ENCODE measurements at regions not wholly inside any gene's neighbourhood (a gene's known extent, or its start where the extent isn't known, plus 50 kb on each side); places are given as distances from the start of the nearest gene placed in this dataset.

DNA sequence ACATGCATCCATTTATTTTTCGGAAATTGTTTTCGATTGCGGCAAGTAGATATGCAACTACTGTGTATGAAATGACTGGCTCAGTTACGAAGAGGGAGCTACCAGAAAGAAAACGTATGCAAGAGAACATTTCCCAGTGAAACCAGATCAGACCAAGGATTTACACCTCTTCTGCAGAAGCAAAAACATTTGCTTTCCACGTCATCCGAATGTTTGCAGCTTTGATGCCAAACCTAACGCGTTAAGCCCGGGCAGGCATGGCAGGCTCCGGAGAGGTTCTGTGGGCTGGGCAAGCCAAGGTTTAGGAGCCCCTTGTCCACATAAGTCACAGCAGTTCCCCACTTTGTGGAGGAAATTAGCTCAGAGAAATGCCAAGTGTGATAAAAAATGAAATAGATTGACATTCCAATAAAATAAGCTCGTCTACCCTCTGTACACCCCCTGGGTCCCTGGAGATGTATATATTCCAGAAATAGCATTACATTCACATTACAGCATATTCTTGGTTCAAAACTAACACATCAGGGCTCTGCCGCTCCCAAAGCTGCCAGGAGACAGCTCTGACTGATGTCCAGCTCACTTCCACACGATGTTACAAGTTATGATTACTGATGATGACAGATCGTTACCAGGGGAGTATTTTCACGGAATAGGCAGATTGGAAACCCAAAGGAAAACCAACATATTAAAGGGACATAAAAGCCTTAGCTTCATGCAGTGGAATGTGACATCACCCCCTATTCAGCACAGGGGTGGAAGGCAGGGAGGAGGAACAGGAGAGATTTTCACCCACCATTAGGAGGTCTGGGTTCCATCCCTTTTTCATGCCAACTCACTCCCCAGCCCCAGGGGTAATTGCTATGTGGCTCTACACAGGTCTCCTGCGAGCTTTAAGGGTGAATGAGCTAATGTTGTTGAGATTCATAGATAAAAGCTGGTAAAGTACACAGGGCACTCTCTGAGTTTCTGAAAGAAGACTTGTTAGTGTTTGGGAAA, 81.5 kb downstream of the LYZL1 start (continued):
- TF ChIP-seq SALL2 (tag by site-specific recombination; IDR thresholded peaks at IDR 0.05; ENCODE audit: borderline replicate concordance) (no peak), ZNF221 (tag by site-specific recombination; IDR thresholded peaks at IDR 0.05; ENCODE audit: borderline replicate concordance) (no peak), ZNF169 (tag by site-specific recombination; IDR thresholded peaks at IDR 0.05) (no peak), FEZF1 (tag by site-specific recombination; IDR thresholded peaks at IDR 0.05) (peak; percentile 15; the same call in 1 of the 2 replicates), GLI4 (tag by site-specific recombination; IDR thresholded peaks at IDR 0.05) (no peak), KLF8 (tag by site-specific recombination; IDR thresholded peaks at IDR 0.05) (no peak), YY2 (tag by site-specific recombination; IDR thresholded peaks at IDR 0.05) (no peak), EGR2 (tag by site-specific recombination; IDR thresholded peaks at IDR 0.05; ENCODE audit: low read depth) (no peak), ZNF623 (tag by site-specific recombination; IDR thresholded peaks at IDR 0.05) (no peak), ZNF416 (tag by site-specific recombination; IDR thresholded peaks at IDR 0.05) (no peak), ZNF558 (tag by site-specific recombination; IDR thresholded peaks at IDR 0.05) (no peak), ZNF610 (tag by site-specific recombination; IDR thresholded peaks at IDR 0.05; ENCODE audit: borderline replicate concordance) (0 out of 2 replicates have a peak, but pooled peaks have one; percentile 79), ZFP69B (tag by site-specific recombination; IDR thresholded peaks at IDR 0.05) (no peak), ZNF140 (tag by site-specific recombination; IDR thresholded peaks at IDR 0.05) (no peak), ZNF214 (tag by site-specific recombination; IDR thresholded peaks at IDR 0.05; ENCODE audit: borderline replicate concordance) (0 out of 2 replicates have a peak, but pooled peaks have one; percentile 8), ZNF776 (tag by site-specific recombination; IDR thresholded peaks at IDR 0.05; ENCODE audit: borderline replicate concordance) (no peak), ZNF2 (tag by site-specific recombination; IDR thresholded peaks at IDR 0.05) (0 out of 2 replicates have a peak, but pooled peaks have one; percentile 29), KLF10 (tag by site-specific recombination; IDR thresholded peaks at IDR 0.05) (no peak), ZBTB48 (tag by site-specific recombination; IDR thresholded peaks at IDR 0.05) (peak; percentile 97), ZBTB17 (tag by site-specific recombination; IDR thresholded peaks at IDR 0.05) (peak; percentile 84), SP7 (tag by site-specific recombination; IDR thresholded peaks at IDR 0.05) (peak; percentile 99), ZNF664 (tag by site-specific recombination; IDR thresholded peaks at IDR 0.05) (no peak), ZNF677 (tag by site-specific recombination; IDR thresholded peaks at IDR 0.05) (no peak), ZNF629 (tag by site-specific recombination; IDR thresholded peaks at IDR 0.05) (peak; percentile 55; the same call in 1 of the 2 replicates), RBAK (tag by site-specific recombination; IDR thresholded peaks at IDR 0.05) (no peak)
- TF ChIP-seq, protein P1, sequence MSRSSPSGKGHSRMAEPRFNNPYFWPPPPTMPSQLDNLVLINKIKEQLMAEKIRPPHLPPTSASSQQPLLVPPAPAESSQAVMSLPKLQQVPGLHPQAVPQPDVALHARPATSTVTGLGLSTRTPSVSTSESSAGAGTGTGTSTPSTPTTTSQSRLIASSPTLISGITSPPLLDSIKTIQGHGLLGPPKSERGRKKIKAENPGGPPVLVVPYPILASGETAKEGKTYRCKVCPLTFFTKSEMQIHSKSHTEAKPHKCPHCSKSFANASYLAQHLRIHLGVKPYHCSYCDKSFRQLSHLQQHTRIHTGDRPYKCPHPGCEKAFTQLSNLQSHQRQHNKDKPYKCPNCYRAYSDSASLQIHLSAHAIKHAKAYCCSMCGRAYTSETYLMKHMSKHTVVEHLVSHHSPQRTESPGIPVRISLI (tag by site-specific recombination; IDR thresholded peaks at IDR 0.05) = no peak
- TF ChIP-seq, protein P2, sequence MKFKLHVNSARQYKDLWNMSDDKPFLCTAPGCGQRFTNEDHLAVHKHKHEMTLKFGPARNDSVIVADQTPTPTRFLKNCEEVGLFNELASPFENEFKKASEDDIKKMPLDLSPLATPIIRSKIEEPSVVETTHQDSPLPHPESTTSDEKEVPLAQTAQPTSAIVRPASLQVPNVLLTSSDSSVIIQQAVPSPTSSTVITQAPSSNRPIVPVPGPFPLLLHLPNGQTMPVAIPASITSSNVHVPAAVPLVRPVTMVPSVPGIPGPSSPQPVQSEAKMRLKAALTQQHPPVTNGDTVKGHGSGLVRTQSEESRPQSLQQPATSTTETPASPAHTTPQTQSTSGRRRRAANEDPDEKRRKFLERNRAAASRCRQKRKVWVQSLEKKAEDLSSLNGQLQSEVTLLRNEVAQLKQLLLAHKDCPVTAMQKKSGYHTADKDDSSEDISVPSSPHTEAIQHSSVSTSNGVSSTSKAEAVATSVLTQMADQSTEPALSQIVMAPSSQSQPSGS (tag by site-specific recombination; IDR thresholded peaks at IDR 0.05; ENCODE audit: low read depth) = peak; percentile 82
- TF ChIP-seq, protein P3, sequence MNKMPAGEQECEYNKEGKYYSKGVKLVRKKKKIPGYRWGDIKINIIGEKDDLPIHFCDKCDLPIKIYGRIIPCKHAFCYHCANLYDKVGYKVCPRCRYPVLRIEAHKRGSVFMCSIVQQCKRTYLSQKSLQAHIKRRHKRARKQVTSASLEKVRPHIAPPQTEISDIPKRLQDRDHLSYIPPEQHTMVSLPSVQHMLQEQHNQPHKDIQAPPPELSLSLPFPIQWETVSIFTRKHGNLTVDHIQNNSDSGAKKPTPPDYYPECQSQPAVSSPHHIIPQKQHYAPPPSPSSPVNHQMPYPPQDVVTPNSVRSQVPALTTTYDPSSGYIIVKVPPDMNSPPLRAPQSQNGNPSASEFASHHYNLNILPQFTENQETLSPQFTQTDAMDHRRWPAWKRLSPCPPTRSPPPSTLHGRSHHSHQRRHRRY (tag by site-specific recombination; IDR thresholded peaks at IDR 0.05) = no peak
- TF ChIP-seq, protein P4, sequence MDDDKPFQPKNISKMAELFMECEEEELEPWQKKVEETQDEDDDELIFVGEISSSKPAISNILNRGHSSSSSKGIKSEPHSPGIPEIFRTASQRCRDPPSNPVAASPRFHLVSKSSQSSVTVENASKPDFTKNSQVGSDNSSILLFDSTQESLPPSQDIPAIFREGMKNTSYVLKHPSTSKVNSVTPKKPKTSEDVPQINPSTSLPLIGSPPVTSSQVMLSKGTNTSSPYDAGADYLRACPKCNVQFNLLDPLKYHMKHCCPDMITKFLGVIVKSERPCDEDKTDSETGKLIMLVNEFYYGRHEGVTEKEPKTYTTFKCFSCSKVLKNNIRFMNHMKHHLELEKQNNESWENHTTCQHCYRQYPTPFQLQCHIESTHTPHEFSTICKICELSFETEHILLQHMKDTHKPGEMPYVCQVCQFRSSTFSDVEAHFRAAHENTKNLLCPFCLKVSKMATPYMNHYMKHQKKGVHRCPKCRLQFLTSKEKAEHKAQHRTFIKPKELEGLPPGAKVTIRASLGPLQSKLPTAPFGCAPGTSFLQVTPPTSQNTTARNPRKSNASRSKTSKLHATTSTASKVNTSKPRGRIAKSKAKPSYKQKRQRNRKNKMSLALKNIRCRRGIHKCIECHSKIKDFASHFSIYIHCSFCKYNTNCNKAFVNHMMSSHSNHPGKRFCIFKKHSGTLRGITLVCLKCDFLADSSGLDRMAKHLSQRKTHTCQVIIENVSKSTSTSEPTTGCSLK (tag by site-specific recombination; IDR thresholded peaks at IDR 0.05) = no peak
- TF ChIP-seq, protein P5, sequence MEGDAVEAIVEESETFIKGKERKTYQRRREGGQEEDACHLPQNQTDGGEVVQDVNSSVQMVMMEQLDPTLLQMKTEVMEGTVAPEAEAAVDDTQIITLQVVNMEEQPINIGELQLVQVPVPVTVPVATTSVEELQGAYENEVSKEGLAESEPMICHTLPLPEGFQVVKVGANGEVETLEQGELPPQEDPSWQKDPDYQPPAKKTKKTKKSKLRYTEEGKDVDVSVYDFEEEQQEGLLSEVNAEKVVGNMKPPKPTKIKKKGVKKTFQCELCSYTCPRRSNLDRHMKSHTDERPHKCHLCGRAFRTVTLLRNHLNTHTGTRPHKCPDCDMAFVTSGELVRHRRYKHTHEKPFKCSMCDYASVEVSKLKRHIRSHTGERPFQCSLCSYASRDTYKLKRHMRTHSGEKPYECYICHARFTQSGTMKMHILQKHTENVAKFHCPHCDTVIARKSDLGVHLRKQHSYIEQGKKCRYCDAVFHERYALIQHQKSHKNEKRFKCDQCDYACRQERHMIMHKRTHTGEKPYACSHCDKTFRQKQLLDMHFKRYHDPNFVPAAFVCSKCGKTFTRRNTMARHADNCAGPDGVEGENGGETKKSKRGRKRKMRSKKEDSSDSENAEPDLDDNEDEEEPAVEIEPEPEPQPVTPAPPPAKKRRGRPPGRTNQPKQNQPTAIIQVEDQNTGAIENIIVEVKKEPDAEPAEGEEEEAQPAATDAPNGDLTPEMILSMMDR (tag by site-specific recombination; IDR thresholded peaks at IDR 0.05) = no peak
- TF ChIP-seq, protein P6, sequence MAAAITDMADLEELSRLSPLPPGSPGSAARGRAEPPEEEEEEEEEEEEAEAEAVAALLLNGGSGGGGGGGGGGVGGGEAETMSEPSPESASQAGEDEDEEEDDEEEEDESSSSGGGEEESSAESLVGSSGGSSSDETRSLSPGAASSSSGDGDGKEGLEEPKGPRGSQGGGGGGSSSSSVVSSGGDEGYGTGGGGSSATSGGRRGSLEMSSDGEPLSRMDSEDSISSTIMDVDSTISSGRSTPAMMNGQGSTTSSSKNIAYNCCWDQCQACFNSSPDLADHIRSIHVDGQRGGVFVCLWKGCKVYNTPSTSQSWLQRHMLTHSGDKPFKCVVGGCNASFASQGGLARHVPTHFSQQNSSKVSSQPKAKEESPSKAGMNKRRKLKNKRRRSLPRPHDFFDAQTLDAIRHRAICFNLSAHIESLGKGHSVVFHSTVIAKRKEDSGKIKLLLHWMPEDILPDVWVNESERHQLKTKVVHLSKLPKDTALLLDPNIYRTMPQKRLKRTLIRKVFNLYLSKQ (tag by site-specific recombination; IDR thresholded peaks at IDR 0.05; ENCODE audit: borderline replicate concordance) = no peak
